K562 (cell line): ENCODE measurements at regions not wholly inside any gene's neighbourhood (a gene's known extent, or its start where the extent isn't known, plus 50 kb on each side); places are given as distances from the start of the nearest gene placed in this dataset.

Source experiments
- ATAC-seq: fragments of 200-7000 bp; cut with Tn5 transposase; 3 replicates; pipeline ENCODE4 v1.9.1; 2020; ENCODE audit warnings: moderate library complexity
- BruUV-seq: library from RNA; stranded (reverse); fragments of 400-500 nt; replicated peaks from 2 replicates; lab custom pipeline; 2021; lab: Mats Ljungman, UMichigan
- CTCF ChIA-PET: fragments of 300-600 bp; formaldehyde crosslinking; extraction: SDS; loops from one replicate; lab custom pipeline; 2021; ENCODE audit warnings: low intra/inter-chr PET ratio; lab: Yijun Ruan, JAX
- POLR2A ChIA-PET: fragments of 300-600, 350-650 bp; sonication (Branson Sonifier 250); formaldehyde crosslinking; extraction: SDS; loops from one replicate; lab custom pipeline; 2021; ENCODE audit warnings: antibody characterized with exemption, inconsistent platforms; lab: Yijun Ruan, JAX
- DNase-seq, 4 experiments: peaks; one replicate each; pipeline versions ENCODE4 v3.0.0 to v3.0.0-alpha.2; 2011 to 2018; ENCODE audit warnings: low spot score in 3 of 4, mixed read lengths in 3 of 4; ENCODE audit errors: extremely low read depth in 1 of 4
- FAIRE-seq: peaks from 2 replicates; lab custom pipeline; 2011; peaks lifted over from hg19 to GRCh38; lab: Jason Lieb, UNC
- H2AFZ ChIP-seq: 2 replicates; pipeline ENCODE4 v1.6.0; 2011; ENCODE audit warnings: low read depth, low read length, control low read depth, inconsistent platforms
- H3K27ac ChIP-seq: fragments of 200-600 bp; 3 replicates; pipeline ENCODE4 v1.8.0; 2011; ENCODE audit warnings: low read depth, mild to moderate bottlenecking, control low read depth, inconsistent platforms, low read length, moderate library complexity, mixed read lengths; ENCODE audit errors: extremely low read depth
- H3K27me3 ChIP-seq, 2 experiments: fragments of 300-600 bp in 1 of 2; 2 replicates in 1 of 2; 3 replicates in 1 of 2; pipeline versions ENCODE4 v1.6.0 to v1.8.0; 2011; ENCODE audit warnings: inconsistent platforms in 2 of 2, low read length in 2 of 2, mild to moderate bottlenecking in 1 of 2, mixed read lengths in 1 of 2, moderate library complexity in 1 of 2; ENCODE audit not compliant: control insufficient read depth in 2 of 2, insufficient read depth in 2 of 2
- H3K36me3 ChIP-seq: fragments of 300-600 bp; 3 replicates; pipeline ENCODE4 v1.8.0; 2011; ENCODE audit warnings: mild to moderate bottlenecking, low read length, inconsistent platforms; ENCODE audit not compliant: control insufficient read depth, insufficient read depth
- H3K4me1 ChIP-seq, 2 experiments: fragments of 200-600 bp in 1 of 2; replicated peaks in 1 of 2; 2 replicates in 1 of 2; 3 replicates in 1 of 2; pipeline versions ENCODE4 v1.5.1 to v1.8.0; 2011; ENCODE audit warnings: inconsistent platforms in 2 of 2, low read length in 2 of 2, mild to moderate bottlenecking in 1 of 2, mixed read lengths in 1 of 2, moderate library complexity in 1 of 2; ENCODE audit not compliant: control insufficient read depth in 2 of 2, insufficient read depth in 2 of 2
- H3K4me2 ChIP-seq: 2 replicates; pipeline ENCODE4 v1.6.1; 2011; ENCODE audit warnings: low read length, control low read depth, inconsistent platforms, mixed read lengths; ENCODE audit not compliant: insufficient read depth
- H3K4me3 ChIP-seq: fragments of 200-600 bp; sonication (generic), shearing (Covaris generic); 2 replicates; pipeline ENCODE4 v1.5.1; 2016; ENCODE audit warnings: control low read depth, inconsistent platforms
- H3K79me2 ChIP-seq: fragments of 200-600 bp; 3 replicates; pipeline ENCODE4 v1.8.0; 2011; ENCODE audit warnings: low read length, inconsistent platforms; ENCODE audit not compliant: control insufficient read depth, insufficient read depth
- H3K9ac ChIP-seq, 2 experiments: 2 replicates each; pipeline versions ENCODE4 v1.6.0 to v1.6.1; 2011; ENCODE audit warnings: low read depth in 2 of 2, low read length in 2 of 2, control low read depth in 1 of 2, inconsistent platforms in 1 of 2, mild to moderate bottlenecking in 1 of 2, mixed read lengths in 1 of 2; ENCODE audit not compliant: insufficient read depth in 1 of 2
- H3K9me1 ChIP-seq: one replicate; pipeline ENCODE4 v1.6.0; 2011; ENCODE audit warnings: inconsistent platforms, mild to moderate bottlenecking, low read length, moderate library complexity; ENCODE audit not compliant: control insufficient read depth, insufficient read depth
- H3K9me3 ChIP-seq: replicated peaks from 2 replicates; pipeline ENCODE4 v1.5.1; 2011; ENCODE audit warnings: low read depth, low read length, inconsistent platforms; ENCODE audit not compliant: control insufficient read depth, insufficient read depth
- H4K20me1 ChIP-seq: replicated peaks from 2 replicates; pipeline ENCODE4 v1.6.1; 2011; ENCODE audit warnings: low read length, inconsistent platforms, mixed read lengths; ENCODE audit not compliant: control insufficient read depth, insufficient read depth
- ARHGAP35 ChIP-seq: fragments of 450-650 bp; IDR thresholded peaks from 2 replicates; pipeline ENCODE4 v1.6.1; 2018; ENCODE audit not compliant: partially characterized antibody
- BACH1 ChIP-seq: fragments of 200-800 bp; sonication (Bioruptor generic); IDR thresholded peaks from 2 replicates; pipeline ENCODE4 v1.6.1; 2016; ENCODE audit warnings: missing genetic modification characterization, missing compliant biosample characterization
- COPS2 ChIP-seq: fragments of 450-650 bp; conservative IDR thresholded peaks from 2 replicates; pipeline ENCODE4 v1.6.1; 2016; ENCODE audit warnings: mild to moderate bottlenecking, moderate library complexity
- E2F3 ChIP-seq: fragments of 250-450 bp; sonication (Bioruptor Pico); IDR thresholded peaks from 2 replicates; pipeline ENCODE4 v1.4.0; 2020; ENCODE audit warnings: mild to moderate bottlenecking
- ETS1 ChIP-seq: conservative IDR thresholded peaks from 2 replicates; pipeline ENCODE4 v1.6.1; 2011; ENCODE audit warnings: low read depth, mild to moderate bottlenecking, low read length; ENCODE audit not compliant: control insufficient read depth
- PTRF ChIP-seq: fragments of 450-650 bp; IDR thresholded peaks from 2 replicates; pipeline ENCODE4 v1.6.1; 2016; ENCODE audit warnings: mild to moderate bottlenecking, missing genetic modification characterization, missing compliant biosample characterization
- RCOR1 ChIP-seq, 2 experiments: IDR thresholded peaks; 2 replicates each; pipeline ENCODE4 v1.6.1; 2012; ENCODE audit warnings: low read depth in 2 of 2, low read length in 2 of 2, borderline replicate concordance in 1 of 2, improper control_type of control experiment in 1 of 2
- SMAD2 ChIP-seq: fragments of 150-350 bp; IDR thresholded peaks from 2 replicates; pipeline ENCODE4 v1.6.1; 2014; ENCODE audit warnings: low read depth, mild to moderate bottlenecking, low read length
- TRIM28 ChIP-seq: fragments of 450-650 bp; IDR thresholded peaks from 2 replicates; pipeline ENCODE4 v1.6.1; 2017
- TSHZ1 ChIP-seq: fragments of 250-450 bp; sonication (Bioruptor Pico); IDR thresholded peaks from 2 replicates; pipeline ENCODE4 v1.4.0; 2020; ENCODE audit warnings: mild to moderate bottlenecking, moderate library complexity
- ZBTB34 ChIP-seq: fragments of 250-450 bp; sonication (Bioruptor Pico); IDR thresholded peaks from 2 replicates; pipeline ENCODE4 v1.8.0; 2021; ENCODE audit warnings: mild to moderate bottlenecking, moderate library complexity
- ZBTB5 ChIP-seq: fragments of 450-650 bp; IDR thresholded peaks from 2 replicates; pipeline ENCODE4 v1.6.1; 2017; ENCODE audit warnings: antibody characterized with exemption
- ZFP91 ChIP-seq: sonication (generic); formaldehyde crosslinking; IDR thresholded peaks from 2 replicates; pipeline ENCODE4 v1.8.0; 2022; ENCODE audit warnings: mild to moderate bottlenecking, missing genetic modification reagents
- ZNF311 ChIP-seq: fragments of 250-450 bp; sonication (Bioruptor Pico); IDR thresholded peaks from 2 replicates; pipeline ENCODE4 v1.4.0; 2020; ENCODE audit warnings: mild to moderate bottlenecking, moderate library complexity
- WGBS: fragments of 100-300 bp; shearing (Covaris generic); methylation state at CpG from one replicate; pipeline ENCODE4 v1.1.6; 2016; ENCODE audit warnings: low coverage, mixed read lengths; ENCODE audit not compliant: insufficient coverage; ENCODE audit errors: missing lambda C conversion rate; 5-methylcytosine and 5-hydroxymethylcytosine counted together
- in situ Hi-C: fragments of 300-500 bp; cut with MboI; formaldehyde crosslinking; loops from 4 replicates; pipeline ENCODE4 v1.15.0; 2018; ENCODE audit warnings: inconsistent platforms, mixed read lengths
- intact Hi-C: fragments of 100-400 bp; cut with micrococcal nuclease; formaldehyde crosslinking; loops from 2 replicates; pipeline ENCODE4 v1.14.2; 2022

GRCh38 chr2:23204685-23205242 is 180.2 kb upstream of the KLHL29 start:
- DNase-seq: no peak
- Histone ChIP-seq H3K9me3 (no peaks in the 10 kb centered on the region), H3K4me2 (no peak overlapping the region), H4K20me1 (no peaks in the 10 kb centered on the region), H3K9me1 (no peaks in the 10 kb centered on the region), H3K27ac (no peak overlapping the region), H3K4me3 (no peak overlapping the region), H3K4me1 (no peaks in the 10 kb centered on the region), H3K27me3 (no peaks in the 10 kb centered on the region), H2AFZ (no peak overlapping the region), H3K36me3 (no peaks in the 10 kb centered on the region), H3K79me2 (no peaks in the 10 kb centered on the region), H3K9ac (no peak overlapping the region)
- 0% methylated on average over 1 of the region's 1 CpG for WGBS
- no TSS peak for BruUV-seq
- ChIA-PET CTCF (no interaction called here), POLR2A (no interaction called here)
- intact Hi-C loops (no loop called here), in situ Hi-C loops (no loop called here)
- ATAC-seq: no peak
- FAIRE-seq: no peak
- TF ChIP-seq ZBTB5 (no peak), ZBTB34 (CRISPR knock-in tag) (no peak), PTRF (tag) (no peak), ZNF311 (no peak), ARHGAP35 (no peak), ZFP91 (CRISPR knock-in tag) (no peak), COPS2 (no peak), E2F3 (CRISPR knock-in tag) (no peak), TRIM28 (no peak), RCOR1 (IDR thresholded peaks at IDR 0.05; ENCODE audit: borderline replicate concordance in 1 of 2, low read depth in 2 of 2, low read length in 2 of 2) (no peak), BACH1 (tag) (no peak), SMAD2 (no peak), ETS1 (no peak), TSHZ1 (CRISPR knock-in tag) (no peak)
